ENCODE measurements at regions not wholly inside any gene's neighbourhood (a gene's known extent, or its start where the extent isn't known, plus 50 kb on each side); places are given as distances from the start of the nearest gene placed in this dataset.

- H3K4me3 ChIP-seq: no peak overlapping the region
- H3K9me3 ChIP-seq: peaks cover 0 to 3% (median 2%) of the 10 kb centered on the region in 3 donors
- no peak for DNase-seq
- no peak for TF ChIP-seq POLR2A (IDR thresholded peaks at IDR 0.05)
- TF ChIP-seq, protein P1, sequence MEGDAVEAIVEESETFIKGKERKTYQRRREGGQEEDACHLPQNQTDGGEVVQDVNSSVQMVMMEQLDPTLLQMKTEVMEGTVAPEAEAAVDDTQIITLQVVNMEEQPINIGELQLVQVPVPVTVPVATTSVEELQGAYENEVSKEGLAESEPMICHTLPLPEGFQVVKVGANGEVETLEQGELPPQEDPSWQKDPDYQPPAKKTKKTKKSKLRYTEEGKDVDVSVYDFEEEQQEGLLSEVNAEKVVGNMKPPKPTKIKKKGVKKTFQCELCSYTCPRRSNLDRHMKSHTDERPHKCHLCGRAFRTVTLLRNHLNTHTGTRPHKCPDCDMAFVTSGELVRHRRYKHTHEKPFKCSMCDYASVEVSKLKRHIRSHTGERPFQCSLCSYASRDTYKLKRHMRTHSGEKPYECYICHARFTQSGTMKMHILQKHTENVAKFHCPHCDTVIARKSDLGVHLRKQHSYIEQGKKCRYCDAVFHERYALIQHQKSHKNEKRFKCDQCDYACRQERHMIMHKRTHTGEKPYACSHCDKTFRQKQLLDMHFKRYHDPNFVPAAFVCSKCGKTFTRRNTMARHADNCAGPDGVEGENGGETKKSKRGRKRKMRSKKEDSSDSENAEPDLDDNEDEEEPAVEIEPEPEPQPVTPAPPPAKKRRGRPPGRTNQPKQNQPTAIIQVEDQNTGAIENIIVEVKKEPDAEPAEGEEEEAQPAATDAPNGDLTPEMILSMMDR (IDR thresholded peaks at IDR 0.05): no peak
- H3K36me3 ChIP-seq: no peaks in the 10 kb centered on the region
- WGBS, 2 donors: 80 to 83% methylated on average over 6 to 8 of the region's 8 CpGs
- no peak overlapping the region for H3K27ac ChIP-seq
- intact Hi-C loops (cut with DNase I): no loop called here
- peaks cover 0 to 20% (median 0%) of the 10 kb centered on the region in 4 donors for H3K27me3 ChIP-seq
- no peaks in the 10 kb centered on the region for H3K4me1 ChIP-seq
Observed at GRCh38 chr2:88810488-88810887, 119.0 kb downstream of the RPIA start.

DNA sequence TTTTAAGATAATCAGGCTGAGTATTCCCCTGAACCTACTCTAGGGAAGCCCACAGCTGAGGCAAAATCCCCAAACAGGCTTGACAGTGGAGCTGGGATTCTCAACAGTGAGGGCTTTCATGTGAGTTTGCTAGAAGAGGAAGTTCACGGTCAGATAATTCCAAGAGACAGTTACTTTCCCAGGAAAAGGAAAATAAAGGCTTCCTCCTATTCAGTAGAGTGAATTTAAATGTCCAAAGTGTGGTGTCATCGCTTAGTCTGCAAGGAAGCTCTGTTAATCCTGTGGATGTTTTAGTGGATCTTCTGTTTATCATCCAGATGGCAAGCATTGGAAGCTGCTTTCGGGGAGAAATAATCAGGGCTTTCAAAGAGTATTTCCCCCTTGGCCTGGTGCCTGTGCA, 119.8 kb downstream of the RPIA start:
- 47 to 80% methylated on average over 3 of the region's 3 CpGs for WGBS, 2 donors
- intact Hi-C loops (cut with DNase I): no loop called here
- no peak for DNase-seq
- Histone ChIP-seq H3K36me3 (no peaks in the 10 kb centered on the region), H3K27ac (no peak overlapping the region), H3K9me3 (peaks cover 0 to 9% (median 8%) of the 10 kb centered on the region in 3 donors), H3K4me1 (no peaks in the 10 kb centered on the region), H3K4me3 (no peak overlapping the region), H3K27me3 (peaks cover 0 to 20% (median 0%) of the 10 kb centered on the region in 4 donors)
- no peak for TF ChIP-seq POLR2A (IDR thresholded peaks at IDR 0.05)
- TF ChIP-seq, protein P1 (IDR thresholded peaks at IDR 0.05): no peak

DNA sequence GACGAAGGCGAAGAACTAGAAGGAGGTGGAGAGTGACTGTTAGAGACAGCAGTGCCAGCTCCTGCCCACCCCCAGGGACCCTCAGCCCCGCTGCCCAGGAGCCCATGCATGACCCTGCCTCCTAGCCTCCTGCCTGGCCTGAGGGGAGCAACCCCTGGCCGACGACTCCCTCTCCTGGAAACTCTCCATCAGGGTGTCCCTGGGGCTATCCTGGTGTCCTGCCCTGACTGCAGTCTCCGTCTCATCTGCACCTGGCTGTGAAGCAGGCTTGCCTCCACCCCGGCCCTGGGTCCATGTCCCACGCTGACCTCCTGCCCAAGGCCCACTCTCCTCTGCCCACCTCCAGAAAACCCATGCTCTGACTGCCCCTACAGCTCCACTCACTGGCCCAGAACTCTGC, 120.2 kb downstream of the RPIA start:
- TF ChIP-seq POLR2A (IDR thresholded peaks at IDR 0.05): no peak
- TF ChIP-seq, protein P1 (IDR thresholded peaks at IDR 0.05): no peak
- no peak overlapping the region for H3K4me3 ChIP-seq
- intact Hi-C loops (cut with DNase I): no loop called here
- H3K9me3 ChIP-seq: peaks cover 0 to 9% (median 8%) of the 10 kb centered on the region in 3 donors
- no peaks in the 10 kb centered on the region for H3K4me1 ChIP-seq
- H3K27me3 ChIP-seq: peaks cover 0 to 20% (median 0%) of the 10 kb centered on the region in 4 donors
- DNase-seq: no peak
- no peaks in the 10 kb centered on the region for H3K36me3 ChIP-seq
- H3K27ac ChIP-seq: no peak overlapping the region
- WGBS, 2 donors: 56 to 62% methylated on average over 6 to 7 of the region's 8 CpGs

GRCh38 chr2:88813612-88814011, 122.1 kb downstream of the RPIA start:
- Histone ChIP-seq H3K27ac (no peak overlapping the region), H3K4me1 (no peaks in the 10 kb centered on the region), H3K36me3 (no peaks in the 10 kb centered on the region), H3K4me3 (no peak overlapping the region), H3K27me3 (peaks cover 0 to 12% (median 0%) of the 10 kb centered on the region in 4 donors), H3K9me3 (peaks cover 0 to 9% (median 8%) of the 10 kb centered on the region in 3 donors)
- no peak for DNase-seq
- intact Hi-C loops (cut with DNase I): no loop called here
- no peak for TF ChIP-seq POLR2A (IDR thresholded peaks at IDR 0.05)
- TF ChIP-seq, protein P1 (IDR thresholded peaks at IDR 0.05): peak in 3 of 6 experiments; percentile 22 to 52 (median 27)
- WGBS, 2 donors: 90% methylated on average over 2 of the region's 4 CpGs

DNA sequence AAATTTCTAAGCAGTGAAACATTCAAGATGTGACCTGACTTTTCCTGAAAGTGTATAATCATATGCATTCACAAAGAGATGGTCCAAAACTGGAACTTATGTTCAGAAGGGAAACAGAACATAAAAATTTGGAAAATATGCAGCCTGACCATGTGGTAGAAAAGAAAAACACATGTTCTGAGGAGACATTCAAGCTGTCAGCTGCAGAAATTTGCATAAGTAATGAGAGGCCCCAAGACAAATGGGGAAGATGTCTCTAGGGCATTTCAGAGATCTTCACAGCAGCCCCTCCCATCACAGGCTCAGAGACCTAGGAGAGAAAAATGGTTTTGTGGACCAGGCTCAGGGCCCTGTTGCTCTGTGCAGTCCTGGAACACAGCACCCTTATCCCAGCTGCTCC, 123.8 kb downstream of the RPIA start:
- no peak for TF ChIP-seq POLR2A (IDR thresholded peaks at IDR 0.05)
- TF ChIP-seq, protein P1 (IDR thresholded peaks at IDR 0.05): no peak

More for the DNA sequence above, 123.8 kb downstream of the RPIA start:
- Histone ChIP-seq H3K4me3 (no peak overlapping the region), H3K36me3 (no peaks in the 10 kb centered on the region), H3K9me3 (peaks cover 0 to 9% (median 8%) of the 10 kb centered on the region in 3 donors), H3K27me3 (no peaks in the 10 kb centered on the region), H3K27ac (no peak overlapping the region), H3K4me1 (no peaks in the 10 kb centered on the region)
- no peak for DNase-seq
- intact Hi-C loops (cut with DNase I): no loop called here
